ENCODE measurements at regions not wholly inside any gene's neighbourhood (a gene's known extent, or its start where the extent isn't known, plus 50 kb on each side); places are given as distances from the start of the nearest gene placed in this dataset.

DNA sequence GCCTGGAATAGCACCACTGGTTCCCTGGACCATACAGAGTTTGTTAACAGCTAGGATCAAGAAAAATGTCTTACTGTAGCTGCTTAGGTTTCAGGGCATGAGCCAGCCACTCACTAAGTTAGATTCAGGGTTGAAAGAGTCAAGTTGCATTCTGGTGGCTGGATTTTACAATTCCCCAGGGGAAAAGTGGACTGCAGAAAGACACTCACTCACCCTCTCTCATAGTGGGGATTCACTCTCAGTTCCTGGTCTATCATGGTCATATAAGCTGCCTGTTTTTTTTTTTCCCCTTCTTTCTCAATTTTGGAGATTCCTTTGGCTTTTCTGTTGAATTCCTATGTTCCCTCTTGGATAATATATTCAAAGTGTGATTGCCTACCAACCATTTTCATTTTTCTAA lies 744.2 kb upstream of the GRIA3 start:
- DNase-seq = no peak

DNA sequence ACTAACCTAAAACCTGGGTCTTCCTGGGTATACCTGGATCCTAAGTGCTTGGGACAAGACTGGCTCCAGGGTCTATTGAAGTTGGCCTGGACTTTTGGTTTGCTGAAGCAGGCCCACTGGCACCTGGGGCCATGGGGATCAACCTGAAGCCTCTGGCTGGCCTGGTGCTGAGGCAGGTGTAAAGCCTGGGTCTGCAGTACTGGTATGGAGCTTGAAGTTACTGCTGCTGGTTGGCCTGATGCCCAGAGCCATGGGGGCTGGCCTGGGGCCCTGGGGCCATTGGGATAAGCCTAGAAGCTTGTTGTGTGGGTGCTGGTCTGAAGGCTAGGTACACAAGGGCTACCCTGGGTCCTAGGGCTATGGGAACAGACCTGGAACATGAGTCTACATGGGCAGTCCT lies 743.2 kb upstream of the GRIA3 start:
- no peak for DNase-seq

DNA sequence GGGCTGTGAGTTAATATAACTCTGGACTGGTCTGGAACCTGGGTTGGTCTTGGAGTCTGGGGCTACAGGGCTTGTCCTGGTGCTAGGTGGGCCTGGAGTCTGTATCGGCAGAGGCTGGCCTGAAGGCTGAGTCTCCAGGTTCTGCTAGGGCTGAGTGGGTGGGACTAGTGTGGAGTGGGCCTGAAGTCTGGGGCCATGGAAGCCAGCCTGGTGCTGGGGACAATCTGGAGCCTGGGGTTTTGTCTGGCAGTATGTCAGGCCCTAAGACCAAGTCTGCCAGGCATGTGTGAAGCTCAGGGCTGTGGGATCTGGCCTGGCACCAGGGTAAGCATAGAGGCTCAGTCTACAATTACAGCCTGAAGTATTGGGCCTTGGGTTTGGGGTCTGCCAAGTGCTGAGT lies 742.6 kb upstream of the GRIA3 start:
- no peak for DNase-seq

DNA sequence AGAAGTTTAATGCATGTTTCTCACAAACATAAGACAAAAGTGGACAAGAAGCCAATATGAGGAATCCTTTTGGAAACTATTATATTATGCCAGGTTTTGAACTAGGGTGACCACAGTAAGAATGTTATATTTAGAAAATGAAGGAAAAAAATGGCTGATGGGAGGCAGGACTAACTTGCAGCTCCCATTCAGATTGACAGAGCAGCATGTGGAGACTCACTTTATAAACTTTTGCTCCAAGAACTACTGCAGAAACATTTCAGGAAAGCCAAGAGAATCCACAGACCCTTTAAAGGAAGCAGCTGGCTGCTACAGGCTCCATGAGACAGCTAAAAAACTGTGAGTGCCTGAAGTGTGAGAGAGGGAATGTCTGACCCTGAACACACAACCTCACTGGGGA lies 738.6 kb upstream of the GRIA3 start:
- no peak for DNase-seq

DNA sequence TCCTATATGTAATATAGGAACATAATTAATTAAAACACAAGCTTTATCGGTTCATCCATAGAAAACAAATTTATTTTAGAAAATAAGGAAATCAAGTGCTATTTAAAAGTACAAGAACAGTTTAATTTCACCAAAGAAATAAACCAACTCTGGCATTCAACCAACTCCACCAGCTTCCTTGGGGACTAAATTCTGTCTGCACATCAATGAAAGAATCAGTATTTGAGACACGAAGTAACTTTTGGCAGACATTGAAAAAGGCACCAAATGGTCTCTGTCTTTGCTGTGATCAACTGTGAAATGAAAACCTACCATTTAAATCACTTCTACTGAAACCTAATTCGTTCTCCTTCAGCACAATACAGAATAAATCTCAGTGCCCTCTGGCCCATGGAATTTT lies 719.7 kb upstream of the GRIA3 start:
- no peak for DNase-seq

DNA sequence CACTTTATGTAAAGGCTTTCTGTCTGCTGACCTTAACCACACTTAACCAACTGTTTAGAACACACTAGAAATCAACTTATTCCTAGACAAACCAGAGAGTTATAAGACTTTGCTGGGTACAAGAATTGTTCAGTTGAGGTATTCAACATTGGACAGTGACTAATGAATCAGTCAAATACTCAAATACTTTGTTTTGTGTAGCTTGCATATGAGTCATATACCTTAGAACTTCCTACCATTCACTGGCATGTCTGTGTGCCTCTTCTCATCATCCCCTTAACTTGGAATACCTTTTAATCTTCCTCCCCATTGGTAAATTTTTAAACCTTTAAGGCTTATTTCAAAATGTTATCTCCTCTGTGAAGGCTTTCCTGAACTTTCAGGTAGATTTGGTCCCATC lies 708.8 kb upstream of the GRIA3 start:
- DNase-seq = no peak

DNA sequence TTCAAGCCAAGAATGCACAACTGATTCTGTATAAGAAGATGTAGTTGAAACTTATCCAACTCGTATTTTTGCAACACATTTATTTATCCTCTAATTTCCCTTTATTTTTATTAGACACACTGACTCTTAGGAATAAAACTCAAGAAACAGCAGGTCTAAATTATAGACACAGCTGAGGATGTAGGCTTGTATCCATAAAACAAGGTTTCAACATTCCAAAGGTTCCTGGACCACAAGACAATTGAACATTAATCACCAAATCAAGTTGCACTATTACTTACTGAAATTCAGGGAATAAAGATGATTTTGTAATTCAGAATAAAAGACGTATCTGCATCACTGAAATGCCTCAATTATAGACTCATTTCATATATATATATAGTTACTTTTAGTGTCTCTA lies 683.5 kb upstream of the GRIA3 start:
- no peak for DNase-seq

DNA sequence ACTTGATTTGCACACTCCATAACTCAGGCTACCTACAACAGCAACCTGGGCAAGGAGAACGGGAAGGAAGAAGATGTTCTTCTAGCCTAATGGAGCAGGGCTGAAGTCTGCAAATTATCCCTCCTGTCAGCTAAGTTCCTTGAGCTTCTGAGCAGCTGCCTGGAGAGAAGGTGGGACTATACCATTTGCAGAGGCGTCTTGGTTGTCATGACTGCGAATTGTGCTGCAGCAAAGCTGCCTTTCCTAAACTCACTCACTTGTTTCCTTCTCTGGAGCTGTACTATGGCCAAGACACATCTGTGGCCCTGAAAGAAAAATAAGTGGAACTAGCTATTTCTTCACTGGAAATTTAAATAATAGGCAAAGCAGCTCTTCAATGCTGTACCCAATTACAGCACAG lies 682.4 kb upstream of the GRIA3 start:
- no peak for DNase-seq

DNA sequence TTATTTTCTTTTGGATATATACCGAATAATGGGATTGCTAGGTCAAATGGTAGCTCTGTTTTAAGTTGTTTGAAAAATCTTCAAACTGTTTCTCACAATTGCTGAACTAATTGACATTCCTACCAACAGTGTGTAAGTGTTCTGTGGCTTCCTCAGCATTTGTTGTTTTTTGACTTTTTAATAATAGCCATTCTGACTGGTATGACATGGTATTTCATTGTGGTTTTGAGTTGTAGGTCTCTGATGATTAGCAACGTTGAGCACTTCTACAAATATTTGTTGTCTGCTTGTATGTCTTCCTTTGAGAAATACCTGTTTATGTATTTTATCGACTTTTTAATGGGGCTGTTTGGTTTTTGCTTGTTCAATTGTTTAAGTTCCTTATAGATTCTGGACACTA lies 680.1 kb upstream of the GRIA3 start:
- DNase-seq = no peak

DNA sequence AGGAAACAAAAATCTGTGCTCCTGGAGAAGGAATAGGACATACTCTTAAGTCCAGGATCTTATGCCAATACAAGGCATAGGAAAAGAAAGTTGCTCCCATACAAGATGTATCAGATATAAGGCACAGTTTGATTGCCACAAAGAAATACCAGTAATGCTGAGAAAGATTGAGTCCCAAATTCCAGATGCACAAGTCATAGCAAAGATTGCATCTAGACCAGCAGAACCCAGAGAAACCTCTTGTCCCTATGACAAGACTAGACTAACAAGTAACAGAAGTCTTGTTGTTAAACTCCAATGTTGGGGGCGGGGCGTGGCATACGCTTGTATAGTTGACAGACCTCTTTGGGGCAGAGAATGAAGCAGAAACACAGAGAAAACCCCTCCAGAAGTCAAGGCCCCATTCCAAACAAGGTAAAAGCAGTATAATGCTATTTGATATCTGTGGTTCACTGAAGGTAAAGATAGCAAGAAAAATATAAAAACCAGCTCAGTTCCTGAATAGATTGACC lies 671.5 kb upstream of the GRIA3 start:
- no peak for DNase-seq

DNA sequence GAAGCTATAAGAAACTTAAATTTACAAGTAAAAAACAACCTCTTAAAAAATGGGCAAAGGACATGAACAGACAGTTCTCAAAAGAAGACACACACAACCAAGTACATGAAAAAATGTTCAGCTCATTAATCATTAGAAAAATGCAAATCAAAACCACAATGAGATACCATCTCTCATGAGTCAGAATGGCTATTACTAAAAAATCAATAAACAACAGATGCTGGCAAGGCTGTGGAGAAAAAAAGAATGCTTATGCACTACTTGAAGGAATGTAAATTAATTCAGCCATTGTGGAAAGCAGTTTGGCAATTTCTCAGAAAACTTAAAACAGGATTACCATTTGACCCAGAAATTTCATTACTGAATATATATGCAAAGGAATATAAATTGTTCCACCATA lies 666.3 kb upstream of the GRIA3 start:
- no peak for DNase-seq

DNA sequence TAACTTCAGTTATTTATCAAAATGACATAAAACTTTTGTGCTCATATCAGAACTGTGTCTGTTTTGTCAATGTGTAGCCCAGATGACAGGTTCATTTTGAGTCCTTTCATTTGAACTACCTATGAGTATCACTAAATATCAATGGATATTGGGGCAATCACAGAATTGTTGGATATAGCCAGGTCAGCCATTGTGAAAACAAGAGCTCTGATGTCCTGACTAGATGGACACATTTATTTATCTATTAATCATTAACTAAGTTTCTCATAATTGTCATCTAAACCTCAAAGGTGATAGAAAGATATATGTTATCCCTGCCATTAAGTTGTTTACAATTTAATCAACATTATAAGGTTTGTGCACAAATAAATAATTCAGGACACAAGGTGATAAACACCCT lies 638.3 kb upstream of the GRIA3 start:
- DNase-seq = no peak

DNA sequence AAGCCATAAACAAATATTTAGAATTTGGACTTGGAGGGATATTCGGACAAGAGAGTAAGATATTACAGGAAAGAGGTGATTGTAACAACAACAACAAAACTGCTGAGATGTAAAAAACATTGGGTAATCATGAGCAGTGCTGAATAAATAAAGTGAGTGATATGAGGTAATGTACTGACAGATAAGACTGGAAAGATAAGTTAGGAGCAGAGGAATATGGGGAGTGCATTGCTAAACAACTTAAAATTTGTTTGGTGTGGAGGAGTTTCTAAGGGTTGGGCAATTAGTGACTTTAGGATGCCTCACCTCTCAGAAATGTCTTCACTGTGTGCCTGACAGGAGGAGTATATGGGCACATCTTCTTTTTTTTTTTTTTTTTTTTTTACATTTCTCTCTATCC lies 637.8 kb upstream of the GRIA3 start:
- no peak for DNase-seq

DNA sequence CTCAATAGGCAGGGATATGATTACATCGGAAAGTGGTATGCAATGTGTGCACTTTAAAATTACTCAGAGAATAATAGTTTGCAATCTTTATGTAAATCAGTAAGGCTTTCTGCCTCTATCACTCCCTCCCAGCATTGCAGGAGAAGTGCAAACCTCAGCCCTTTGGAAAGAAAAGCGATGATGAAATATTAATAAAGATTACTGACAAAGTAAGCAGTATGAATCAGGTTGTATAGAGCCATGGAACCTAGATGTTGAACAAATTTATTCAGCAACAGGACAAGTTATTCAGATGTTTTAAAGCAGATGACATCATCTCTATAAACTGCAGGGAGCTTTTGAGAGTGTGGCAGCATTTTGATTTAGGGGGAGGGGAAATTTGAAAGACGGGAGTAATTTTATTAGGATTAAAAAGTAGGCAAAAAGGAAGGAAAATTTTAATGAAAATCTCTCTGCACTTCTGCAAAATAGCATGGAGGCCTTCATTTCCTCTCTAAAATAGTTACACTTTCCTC lies 631.7 kb upstream of the GRIA3 start:
- no peak for DNase-seq

DNA sequence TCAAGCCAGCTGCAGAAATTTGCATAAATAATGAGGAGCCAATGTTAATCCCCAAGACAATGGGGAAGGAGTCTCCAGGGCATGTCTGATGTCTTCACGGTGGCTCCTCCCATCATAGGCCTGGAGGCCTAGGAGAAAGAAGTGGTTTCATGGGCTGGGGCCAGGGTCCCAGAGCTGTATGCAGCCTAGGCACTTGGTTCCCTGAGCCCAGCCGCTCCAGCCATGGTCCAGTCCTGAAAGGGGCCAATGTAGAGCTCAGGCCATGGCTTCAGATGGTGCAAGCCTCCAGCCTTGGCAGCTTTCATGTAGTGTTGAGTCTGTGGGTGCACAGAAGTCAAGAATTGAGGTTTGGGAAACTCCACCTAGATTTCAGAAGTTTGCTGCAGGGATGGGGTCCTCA lies 628.2 kb upstream of the GRIA3 start:
- no peak for DNase-seq

DNA sequence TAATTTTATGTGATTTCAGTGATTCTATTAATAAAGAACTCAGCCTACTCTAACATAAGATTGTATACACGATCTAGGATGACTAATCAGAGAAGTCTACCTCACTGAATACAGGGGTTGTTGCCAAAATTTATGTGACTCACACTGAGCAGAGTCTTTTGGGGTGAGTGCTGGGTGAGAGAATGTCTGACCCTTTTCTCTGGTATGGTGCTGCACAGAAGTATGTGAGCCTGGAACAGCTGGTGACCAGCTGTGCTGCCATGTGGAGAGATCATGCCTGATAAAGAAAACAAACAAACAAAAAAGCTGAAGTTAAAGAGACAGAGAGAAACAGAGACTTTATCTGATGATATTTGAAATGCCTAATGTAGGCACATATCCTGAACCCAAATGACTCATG lies 618.1 kb upstream of the GRIA3 start:
- DNase-seq = no peak

DNA sequence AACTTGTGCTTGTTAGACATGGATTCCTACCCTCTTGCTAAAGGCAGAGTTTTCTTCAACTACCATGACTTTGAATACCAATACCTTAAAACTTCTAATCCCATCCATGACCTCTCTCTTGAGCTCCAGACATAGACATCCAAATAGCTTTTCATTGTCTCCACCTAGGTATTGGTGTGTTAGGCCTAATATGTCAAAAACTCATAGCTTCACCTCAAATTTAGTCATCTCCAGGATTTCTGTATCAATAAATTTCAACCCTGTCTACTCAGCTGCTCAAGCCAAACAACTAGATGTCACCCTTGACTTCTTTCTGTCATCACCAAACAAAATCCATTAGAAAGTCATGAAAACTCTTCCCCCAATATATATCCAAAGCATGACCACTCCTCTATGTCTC lies 617.7 kb upstream of the GRIA3 start:
- DNase-seq = no peak

DNA sequence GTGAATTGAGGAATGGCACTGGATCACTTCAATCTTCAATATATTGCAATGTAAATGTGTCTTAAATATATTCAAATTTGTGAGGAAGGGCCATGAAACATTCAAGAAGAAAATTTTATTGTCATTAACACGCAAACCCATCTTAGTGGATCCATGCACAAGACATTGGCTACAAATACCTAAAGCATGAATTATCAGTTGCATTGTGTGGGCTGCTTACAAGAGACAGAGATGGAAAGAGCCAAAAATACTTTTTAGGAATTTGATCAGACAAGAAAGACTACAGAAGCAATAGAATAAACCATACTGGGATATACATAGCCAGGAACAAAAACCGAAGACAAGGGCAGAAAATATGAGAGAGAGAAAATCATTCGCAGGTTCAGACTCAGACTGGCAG lies 616.2 kb upstream of the GRIA3 start:
- no peak for DNase-seq

DNA sequence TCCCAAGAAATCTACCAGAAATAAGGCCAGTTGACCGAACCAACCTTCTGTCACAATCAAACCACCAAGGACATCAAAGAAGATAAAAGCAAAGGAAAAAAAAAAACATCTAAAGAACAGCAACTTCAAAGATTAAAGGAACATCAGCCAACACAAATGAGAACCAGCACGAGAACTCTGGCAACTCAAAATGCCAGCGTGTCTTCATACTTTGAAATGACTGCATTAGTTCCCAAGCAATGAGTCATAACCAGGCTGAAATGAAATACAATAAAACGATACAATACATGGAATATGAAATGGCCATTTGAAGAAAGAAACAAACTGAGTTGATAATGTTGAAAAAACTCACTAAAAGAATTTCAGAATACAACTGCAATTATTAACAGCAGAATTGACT lies 611.6 kb upstream of the GRIA3 start:
- no peak for DNase-seq

DNA sequence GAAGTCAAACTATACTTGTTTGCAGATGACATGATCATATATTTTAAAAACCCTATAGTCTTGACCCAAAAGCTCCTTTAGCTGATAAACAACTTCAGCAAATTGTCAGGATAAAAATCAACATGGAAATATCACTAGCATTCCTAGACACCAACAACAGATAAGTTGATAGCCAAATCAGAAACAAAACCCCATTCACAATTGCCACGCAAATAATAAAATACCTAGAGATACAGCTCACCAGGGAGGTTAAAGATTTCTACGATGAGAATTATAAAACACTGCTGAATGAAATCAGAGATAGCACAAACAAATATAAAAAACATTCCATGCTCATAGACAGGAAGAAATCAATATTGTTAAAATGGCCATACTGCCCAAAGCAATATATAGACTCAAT lies 605.0 kb upstream of the GRIA3 start:
- no peak for DNase-seq

DNA sequence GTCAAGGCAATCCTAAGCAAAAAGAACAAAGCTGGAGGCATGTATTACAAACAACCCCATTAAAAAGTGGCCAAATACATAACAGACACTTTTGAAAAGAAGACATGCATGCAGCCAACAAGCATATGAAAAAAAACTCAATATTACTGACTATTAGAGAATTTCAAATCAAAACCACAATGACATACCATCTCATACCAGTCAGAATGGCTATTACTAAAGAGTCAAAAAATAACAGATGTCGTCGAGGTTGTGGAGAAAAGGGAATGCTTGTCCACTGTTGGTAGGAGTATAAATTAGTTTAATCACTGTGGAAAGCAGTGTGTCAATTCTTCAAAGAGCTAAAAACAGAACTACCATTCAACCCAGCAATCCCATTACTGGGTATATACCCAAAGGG lies 604.6 kb upstream of the GRIA3 start:
- DNase-seq = no peak

DNA sequence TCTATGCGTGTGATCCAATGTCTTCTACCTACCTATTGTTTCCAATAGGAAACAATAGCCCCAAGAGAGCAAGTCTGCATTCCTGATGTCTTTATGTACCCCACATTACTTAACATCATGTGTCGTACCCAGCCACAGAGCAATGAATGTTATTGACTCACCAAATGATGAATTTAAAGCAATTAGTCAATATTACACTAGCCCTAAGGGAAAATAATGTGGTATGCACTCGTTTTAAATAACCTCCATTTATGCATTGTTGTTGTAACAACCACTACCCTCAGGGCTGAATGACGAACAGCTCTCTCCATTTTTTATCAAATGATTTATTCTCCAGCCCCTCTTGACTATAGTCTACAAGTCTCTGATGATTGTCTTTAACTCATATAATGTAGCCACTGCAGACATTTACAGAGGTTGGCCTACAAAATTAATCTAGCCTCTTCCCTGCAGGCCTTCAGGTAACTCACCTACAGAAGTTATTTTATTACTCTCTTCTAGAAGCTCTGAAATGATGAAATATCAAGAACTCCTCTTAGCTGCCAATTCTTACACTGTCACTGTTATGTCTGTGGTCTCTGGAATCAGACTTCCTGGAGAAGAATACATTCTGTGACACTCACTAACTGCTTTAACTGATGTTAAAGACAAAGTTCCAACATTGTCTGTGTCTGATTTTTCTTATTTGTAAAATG lies 601.7 kb upstream of the GRIA3 start:
- DNase-seq = no peak

DNA sequence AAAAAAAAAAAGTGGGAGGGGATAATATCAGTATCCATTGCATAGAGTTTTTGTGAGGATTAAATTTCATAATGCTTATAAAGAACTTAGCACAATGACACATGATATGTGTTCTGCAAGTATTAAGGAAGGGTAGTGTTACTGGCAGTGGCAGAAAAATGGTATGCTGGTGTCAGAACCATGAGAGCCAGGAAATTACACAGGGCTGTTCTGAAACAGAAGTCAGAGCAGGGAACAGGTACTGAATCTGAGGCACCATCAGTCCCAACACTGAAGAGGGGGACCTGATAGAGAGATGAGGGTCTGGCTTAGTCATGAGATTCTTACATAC lies 601.1 kb upstream of the GRIA3 start:
- no peak for DNase-seq

DNA sequence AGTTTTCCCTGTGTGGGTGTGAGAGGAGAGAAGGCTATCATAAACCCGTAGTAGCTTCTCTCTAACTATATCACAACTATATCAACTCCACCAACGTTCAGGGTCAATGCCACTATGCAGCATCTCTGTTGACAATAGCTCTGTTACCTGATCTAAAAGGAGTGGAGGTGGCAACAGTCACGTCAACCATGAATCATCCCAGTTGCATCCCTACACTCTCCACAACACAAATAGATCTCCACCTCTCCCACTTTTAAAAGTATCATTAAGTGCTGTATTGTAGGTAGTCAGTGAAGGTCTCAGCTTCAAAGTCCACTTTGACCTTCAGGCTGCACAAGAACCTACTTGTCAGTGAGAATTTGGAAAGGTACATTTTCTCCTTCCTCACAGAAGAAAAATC lies 600.5 kb upstream of the GRIA3 start:
- no peak for DNase-seq

DNA sequence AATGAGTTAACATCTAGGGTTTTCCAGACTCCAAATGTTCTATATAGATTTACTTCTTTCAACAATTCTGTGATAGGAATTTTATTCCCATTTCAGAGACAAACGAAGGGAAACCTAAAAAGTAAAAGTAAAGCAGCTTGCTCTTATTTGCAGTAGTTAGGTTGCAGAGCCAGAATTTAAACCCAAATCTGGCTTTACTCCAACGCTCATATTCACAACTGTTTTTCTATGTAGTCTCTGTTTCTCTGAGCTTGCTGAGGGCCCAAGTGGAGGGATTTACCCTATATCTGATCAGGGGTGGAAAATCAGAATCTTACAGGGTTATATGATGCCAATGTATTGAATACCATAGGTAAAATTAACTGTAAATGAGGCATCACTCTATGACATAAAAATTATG lies 599.1 kb upstream of the GRIA3 start:
- no peak for DNase-seq

DNA sequence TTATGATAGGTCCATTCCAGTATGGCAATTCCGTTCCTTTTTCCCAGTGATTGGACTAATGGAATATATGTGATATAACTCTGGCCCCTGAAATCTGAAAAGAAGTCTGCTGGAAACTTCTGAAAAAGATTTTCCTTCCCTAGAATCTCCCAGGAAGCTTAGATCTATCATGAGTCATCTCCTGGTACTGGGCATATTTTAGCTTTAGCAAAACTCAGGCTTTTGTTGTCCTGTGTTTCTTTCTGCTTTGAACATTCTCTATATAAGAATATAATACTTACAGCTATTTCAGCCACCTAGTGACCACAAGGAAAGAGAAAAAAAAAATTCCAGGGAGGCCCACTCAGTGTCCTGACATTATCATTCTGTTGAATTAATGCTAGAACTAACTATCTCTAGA lies 597.2 kb upstream of the GRIA3 start:
- DNase-seq = no peak

Measured in CD4-positive, alpha-beta T cell treated with Interleukin-17A for 1 hour (primary cell).